SK-N-MC (cell line): ENCODE measurements at regions not wholly inside any gene's neighbourhood (a gene's known extent, or its start where the extent isn't known, plus 50 kb on each side); places are given as distances from the start of the nearest gene placed in this dataset.

Experiments
- EZH2 ChIP-seq: fragments of 200-600 bp; sonication (generic); IDR thresholded peaks from one replicate; pipeline ENCODE4 v1.6.1; 2017; ENCODE audit warnings: antibody characterized with exemption
- FOXP2 ChIP-seq: optimal IDR thresholded peaks from 2 replicates; pipeline ENCODE3; 2011; ENCODE audit warnings: mild to moderate bottlenecking, moderate library complexity; ENCODE audit not compliant: insufficient read depth; ENCODE audit errors: extremely low read length, control extremely low read depth
- POLR2AphosphoS5 ChIP-seq: IDR thresholded peaks from 2 replicates; pipeline ENCODE4 v1.6.1; 2012; ENCODE audit warnings: mild to moderate bottlenecking, low read depth, low read length, borderline replicate concordance

- TF ChIP-seq POLR2AphosphoS5: no peak
- no peak for TF ChIP-seq EZH2
- no peak for TF ChIP-seq FOXP2
Observed at GRCh38 chr5:2997179-2997578, 245.7 kb upstream of the IRX2 start.
